Posterior cingulate gyrus (tissue), 11 donors: ENCODE measurements at regions not wholly inside any gene's neighbourhood (a gene's known extent, or its start where the extent isn't known, plus 50 kb on each side); places are given as distances from the start of the nearest gene placed in this dataset.

ENCODE experiments used
- DNase-seq, 10 donors: peaks; one replicate each; pipeline versions ENCODE4 v3.0.0 to v3.0.0-alpha.2; 2020 to 2021; ENCODE audit warnings: mixed read lengths in 3 of 10
- intact Hi-C: fragments of 100-400 bp; cut with DNase I; formaldehyde crosslinking; loops from one replicate; pipeline ENCODE4 v1.15.1; 2023

GRCh38 chr14:97942921-97943320 lies 1145.7 kb downstream of the VRK1 start:
- no peak for DNase-seq
- intact Hi-C loops, result no loop called here

- intact Hi-C loops, result no loop called here
- DNase-seq, result no peak
Observed at GRCh38 chr14:97943619-97944018, 1146.4 kb downstream of the VRK1 start.

- intact Hi-C loops, result no loop called here
- DNase-seq, result no peak
Observed at GRCh38 chr14:97944380-97944779, 1147.2 kb downstream of the VRK1 start.

GRCh38 chr14:97945631-97946030 lies 1148.4 kb downstream of the VRK1 start:
- intact Hi-C loops, result no loop called here
- no peak for DNase-seq

- intact Hi-C loops, result no loop called here
- no peak for DNase-seq
Observed at GRCh38 chr14:97946240-97946639, 1149.1 kb downstream of the VRK1 start.

- no peak for DNase-seq
- intact Hi-C loops, result no loop called here
Observed at GRCh38 chr14:97946641-97947040, 1149.5 kb downstream of the VRK1 start.

- intact Hi-C loops, result no loop called here
- peak in 1 of 10 donors; percentile 85 for DNase-seq
Observed at GRCh38 chr14:97948841-97949240, 1151.7 kb downstream of the VRK1 start.

- intact Hi-C loops, result no loop called here
- no peak for DNase-seq
Observed at GRCh38 chr14:97956581-97957340, 1159.6 kb downstream of the VRK1 start.

- DNase-seq, result no peak
- intact Hi-C loops, result no loop called here
Observed at GRCh38 chr14:97959251-97959650, 1162.1 kb downstream of the VRK1 start.

GRCh38 chr14:97960436-97960835 lies 1163.3 kb downstream of the VRK1 start:
- no peak for DNase-seq
- intact Hi-C loops, result no loop called here

GRCh38 chr14:97970222-97970621 lies 1173.0 kb downstream of the VRK1 start:
- no peak for DNase-seq
- intact Hi-C loops, result no loop called here

- DNase-seq, result no peak
- intact Hi-C loops, result loop anchor here (5.0 kb wide), 1 partner anchor 1292 kb away; no protein-coding TSS in a partner anchor
Observed at GRCh38 chr14:97975216-97975615, 1178.0 kb downstream of the VRK1 start.

- no peak for DNase-seq
- intact Hi-C loops, result loop anchor here (5.0 kb wide), 1 partner anchor 1291 kb away; no protein-coding TSS in a partner anchor
Observed at GRCh38 chr14:97975962-97976361, 1178.8 kb downstream of the VRK1 start.

- DNase-seq, result no peak
- intact Hi-C loops, result loop anchor here (5.0 kb wide), 1 partner anchor 1290 kb away; no protein-coding TSS in a partner anchor
Observed at GRCh38 chr14:97976861-97977260, 1179.7 kb downstream of the VRK1 start.

- intact Hi-C loops, result loop anchor here (5.0 kb wide), 1 partner anchor 1290 kb away; no protein-coding TSS in a partner anchor
- DNase-seq, result peak; percentile 58 to 93 (median 72)
Observed at GRCh38 chr14:97977651-97978261, 1180.6 kb downstream of the VRK1 start.

- intact Hi-C loops, result loop anchor here (5.0 kb wide), 1 partner anchor 1289 kb away; no protein-coding TSS in a partner anchor
- peak; percentile 66 to 97 (median 82) for DNase-seq
Observed at GRCh38 chr14:97978341-97978740, 1181.2 kb downstream of the VRK1 start.

GRCh38 chr14:97993508-97994019 lies 1196.4 kb downstream of the VRK1 start:
- intact Hi-C loops, result no loop called here

GRCh38 chr14:97994020-97994531 lies 1196.9 kb downstream of the VRK1 start:
- intact Hi-C loops, result no loop called here
- no peak for DNase-seq

More at GRCh38 chr14:97993508-97994019, 1196.4 kb downstream of the VRK1 start:
- DNase-seq, result no peak

GRCh38 chr14:97995038-97995437 lies 1197.9 kb downstream of the VRK1 start:
- intact Hi-C loops, result no loop called here
- no peak for DNase-seq

- intact Hi-C loops, result no loop called here
- no peak for DNase-seq
Observed at GRCh38 chr14:97995531-97995930, 1198.3 kb downstream of the VRK1 start.

GRCh38 chr14:98006008-98006407 lies 1208.8 kb downstream of the VRK1 start:
- DNase-seq, result no peak
- intact Hi-C loops, result no loop called here
